ENCODE measurements at regions not wholly inside any gene's neighbourhood (a gene's known extent, or its start where the extent isn't known, plus 50 kb on each side); places are given as distances from the start of the nearest gene placed in this dataset.

DNA sequence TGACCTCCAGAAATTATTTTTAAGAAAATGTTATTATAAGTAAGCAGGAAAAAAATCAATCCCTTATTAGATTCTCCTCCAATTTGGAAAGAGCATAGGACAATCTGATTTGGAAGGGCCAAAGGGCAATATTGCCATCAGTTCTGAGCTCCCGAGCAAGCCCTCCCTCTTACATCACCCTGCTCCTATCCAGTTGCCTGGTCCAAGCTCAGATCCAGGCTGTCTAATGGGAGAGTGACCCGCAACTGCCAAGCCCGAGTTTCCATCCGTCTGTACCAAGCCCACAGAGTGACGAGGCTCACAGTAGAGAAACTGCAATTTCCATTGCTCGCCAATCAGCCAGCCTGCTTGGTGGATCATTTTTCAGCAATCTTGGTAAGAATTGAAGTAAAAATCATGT lies 187.7 kb downstream of the MEX3B start:
- Histone ChIP-seq H3K18ac (ENCODE audit: insufficient read length, low read depth, low read length) (no peak overlapping the region), H2BK5ac (ENCODE audit: insufficient read length, low read length) (no peak overlapping the region), H3K56ac (ENCODE audit: insufficient read length, low read depth, low read length) (no peak overlapping the region), H2BK120ac (ENCODE audit: low read depth, low read length, poor library complexity, severe bottlenecking) (no peak overlapping the region), H3T11ph (ENCODE audit: low read length) (no peak overlapping the region), H4K5ac (ENCODE audit: insufficient read length, low read depth, low read length) (no peak overlapping the region), H3K23ac (ENCODE audit: insufficient read length, low read depth, low read length) (no peak overlapping the region), H2BK20ac (ENCODE audit: low read depth, low read length, poor library complexity, severe bottlenecking) (no peak overlapping the region), H2AK5ac (ENCODE audit: insufficient read length, low read length) (no peak overlapping the region), H4K91ac (ENCODE audit: insufficient read length, low read depth, low read length) (no peak overlapping the region), H3K14ac (ENCODE audit: insufficient read depth, low read length) (no peak overlapping the region), H3K27ac (ENCODE audit: insufficient read length, low read depth, low read length) (no peak overlapping the region), H3K4me1 (ENCODE audit: insufficient read depth, low read length) (no peaks in the 10 kb centered on the region), H3K79me1 (ENCODE audit: insufficient read depth, low read depth, low read length, poor library complexity, severe bottlenecking) (no peaks in the 10 kb centered on the region), H3K9me3 (ENCODE audit: control insufficient read depth, low read depth, low read length) (no peaks in the 10 kb centered on the region), H3K79me2 (ENCODE audit: insufficient read depth, low read length) (no peaks in the 10 kb centered on the region), H4K20me1 (ENCODE audit: control insufficient read depth, insufficient read depth, insufficient read length) (no peaks in the 10 kb centered on the region), H3K9ac (ENCODE audit: extremely low read depth, insufficient read length, low read length) (no peak overlapping the region), H2AFZ (ENCODE audit: low read length) (no peak overlapping the region), H3K23me2 (ENCODE audit: insufficient read length, low read depth, low read length, poor library complexity, severe bottlenecking) (no peaks in the 10 kb centered on the region), H3K4ac (ENCODE audit: low read depth, low read length) (no peak overlapping the region), H2BK15ac (ENCODE audit: low read depth, low read length) (no peak overlapping the region), H4K8ac (replicated peaks; ENCODE audit: insufficient read length, low read depth, low read length) (no peak overlapping the region), H3K4me2 (ENCODE audit: insufficient read depth, insufficient read length, low read length) (no peak overlapping the region), H2BK12ac (ENCODE audit: insufficient read length, low read depth, low read length) (no peak overlapping the region), H3K27me3 (ENCODE audit: insufficient read depth, low read length) (no peaks in the 10 kb centered on the region)
- TF ChIP-seq, protein P1, sequence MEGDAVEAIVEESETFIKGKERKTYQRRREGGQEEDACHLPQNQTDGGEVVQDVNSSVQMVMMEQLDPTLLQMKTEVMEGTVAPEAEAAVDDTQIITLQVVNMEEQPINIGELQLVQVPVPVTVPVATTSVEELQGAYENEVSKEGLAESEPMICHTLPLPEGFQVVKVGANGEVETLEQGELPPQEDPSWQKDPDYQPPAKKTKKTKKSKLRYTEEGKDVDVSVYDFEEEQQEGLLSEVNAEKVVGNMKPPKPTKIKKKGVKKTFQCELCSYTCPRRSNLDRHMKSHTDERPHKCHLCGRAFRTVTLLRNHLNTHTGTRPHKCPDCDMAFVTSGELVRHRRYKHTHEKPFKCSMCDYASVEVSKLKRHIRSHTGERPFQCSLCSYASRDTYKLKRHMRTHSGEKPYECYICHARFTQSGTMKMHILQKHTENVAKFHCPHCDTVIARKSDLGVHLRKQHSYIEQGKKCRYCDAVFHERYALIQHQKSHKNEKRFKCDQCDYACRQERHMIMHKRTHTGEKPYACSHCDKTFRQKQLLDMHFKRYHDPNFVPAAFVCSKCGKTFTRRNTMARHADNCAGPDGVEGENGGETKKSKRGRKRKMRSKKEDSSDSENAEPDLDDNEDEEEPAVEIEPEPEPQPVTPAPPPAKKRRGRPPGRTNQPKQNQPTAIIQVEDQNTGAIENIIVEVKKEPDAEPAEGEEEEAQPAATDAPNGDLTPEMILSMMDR (conservative IDR thresholded peaks at IDR 0.05): no peak
- Mint-ChIP-seq H3K9me3 (no peaks in the 10 kb centered on the region), H3K4me1 (no peaks in the 10 kb centered on the region), H3K27me3 (ENCODE audit: low read depth) (no peaks in the 10 kb centered on the region), H3K27ac (no peak overlapping the region), H3K36me3 (ENCODE audit: insufficient read depth in 1 of 3, low read depth in 3 of 3) (peaks cover 0 to 23% (median 0%) of the 10 kb centered on the region in 3 experiments; a peak in 3 of 7 replicates), H3K4me3 (no peak overlapping the region)
- no peak for DNase-seq
- WGBS (ENCODE audit: extremely low coverage, insufficient read length, low lambda C conversion rate): no CpG with 5 or more reads among the region's 6 CpGs

Data from H9 (cell line).